OCI-LY3 (cell line): ENCODE measurements at regions not wholly inside any gene's neighbourhood (a gene's known extent, or its start where the extent isn't known, plus 50 kb on each side); places are given as distances from the start of the nearest gene placed in this dataset.

ENCODE experiments used
- EZH2phosphoT487 ChIP-seq: fragments of 200-600 bp; shearing (Covaris generic); IDR thresholded peaks from 2 replicates; pipeline ENCODE4 v1.6.1; 2018; ENCODE audit warnings: antibody characterized with exemption, mixed run types, low read depth
- TF ChIP-seq, protein P1 (sequence below): fragments of 200-600, 300-600 bp; sonication (generic); IDR thresholded peaks from 2 replicates; pipeline ENCODE4 v1.5.1; 2014; ENCODE audit warnings: antibody characterized with exemption, low read length, low read depth

- TF ChIP-seq, protein P1, sequence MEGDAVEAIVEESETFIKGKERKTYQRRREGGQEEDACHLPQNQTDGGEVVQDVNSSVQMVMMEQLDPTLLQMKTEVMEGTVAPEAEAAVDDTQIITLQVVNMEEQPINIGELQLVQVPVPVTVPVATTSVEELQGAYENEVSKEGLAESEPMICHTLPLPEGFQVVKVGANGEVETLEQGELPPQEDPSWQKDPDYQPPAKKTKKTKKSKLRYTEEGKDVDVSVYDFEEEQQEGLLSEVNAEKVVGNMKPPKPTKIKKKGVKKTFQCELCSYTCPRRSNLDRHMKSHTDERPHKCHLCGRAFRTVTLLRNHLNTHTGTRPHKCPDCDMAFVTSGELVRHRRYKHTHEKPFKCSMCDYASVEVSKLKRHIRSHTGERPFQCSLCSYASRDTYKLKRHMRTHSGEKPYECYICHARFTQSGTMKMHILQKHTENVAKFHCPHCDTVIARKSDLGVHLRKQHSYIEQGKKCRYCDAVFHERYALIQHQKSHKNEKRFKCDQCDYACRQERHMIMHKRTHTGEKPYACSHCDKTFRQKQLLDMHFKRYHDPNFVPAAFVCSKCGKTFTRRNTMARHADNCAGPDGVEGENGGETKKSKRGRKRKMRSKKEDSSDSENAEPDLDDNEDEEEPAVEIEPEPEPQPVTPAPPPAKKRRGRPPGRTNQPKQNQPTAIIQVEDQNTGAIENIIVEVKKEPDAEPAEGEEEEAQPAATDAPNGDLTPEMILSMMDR = no peak
- no peak for TF ChIP-seq EZH2phosphoT487
Measured at GRCh38 chr4:182048871-182049270, 194.3 kb upstream of the TENM3 start.
